ENCODE measurements at regions not wholly inside any gene's neighbourhood (a gene's known extent, or its start where the extent isn't known, plus 50 kb on each side); places are given as distances from the start of the nearest gene placed in this dataset.

DNA sequence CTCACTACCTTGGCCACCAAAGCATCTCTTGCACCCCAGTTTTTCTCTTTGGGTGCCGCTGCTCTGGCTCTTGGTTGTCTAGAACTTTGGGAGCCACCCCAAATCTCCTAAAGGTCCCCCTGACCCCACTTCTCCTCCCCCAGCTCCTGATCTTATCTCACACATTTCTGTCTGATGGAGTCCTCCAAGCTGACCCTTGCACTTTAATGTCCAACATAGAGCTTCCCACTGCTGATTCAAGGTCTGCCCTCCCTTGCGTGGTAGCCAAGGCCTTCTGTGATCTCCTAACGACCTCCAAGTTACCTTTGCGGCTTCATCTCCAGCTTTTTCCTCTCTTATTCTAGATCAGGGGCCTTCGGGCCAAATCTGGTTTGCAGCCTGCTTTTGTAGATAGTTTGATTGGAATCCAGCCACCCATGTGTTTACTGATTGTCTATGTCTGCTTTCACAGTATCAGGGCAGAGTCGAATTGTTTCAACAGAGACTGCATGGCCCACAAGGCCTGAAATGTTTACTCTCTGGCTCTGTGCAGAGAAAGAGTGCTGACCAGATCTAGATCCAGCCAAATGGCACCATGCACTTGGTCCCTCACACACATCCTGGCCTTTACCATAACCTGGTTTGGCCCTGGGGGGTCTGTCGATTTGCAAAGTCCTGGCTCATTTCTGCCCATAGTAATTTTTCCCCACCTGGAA lies 168.6 kb downstream of the HAPSTR1 start:
- no peaks in the 10 kb centered on the region for H3F3A ChIP-seq (ENCODE audit: insufficient read depth, low read length)
- no peak for DNase-seq
- H3K27me3 ChIP-seq (replicated peaks; ENCODE audit: insufficient read depth, low read length), result no peaks in the 10 kb centered on the region
- H3K27ac ChIP-seq (ENCODE audit: low read length), result no peak overlapping the region
- H3K4me1 ChIP-seq (ENCODE audit: low read length), result no peaks in the 10 kb centered on the region
- no peaks in the 10 kb centered on the region for H4K20me1 ChIP-seq (ENCODE audit: insufficient read depth, low read length)
- no peak overlapping the region for H3K4me2 ChIP-seq (ENCODE audit: low read depth, low read length)
- no peaks in the 10 kb centered on the region for H3K9me2 ChIP-seq (replicated peaks; ENCODE audit: insufficient read depth, low read length)
- no peak overlapping the region for H2AFZ ChIP-seq (ENCODE audit: low read length)
- H3K36me3 ChIP-seq (replicated peaks; ENCODE audit: insufficient read depth, low read length), result no peaks in the 10 kb centered on the region
- H3K79me2 ChIP-seq (ENCODE audit: low read length), result no peaks in the 10 kb centered on the region
- H3K9ac ChIP-seq (ENCODE audit: low read length), result no peak overlapping the region
- no peaks in the 10 kb centered on the region for H3K9me3 ChIP-seq (replicated peaks; ENCODE audit: insufficient read depth, low read length)
- TF ChIP-seq EZH2 (optimal IDR thresholded peaks at IDR 0.05; ENCODE audit: low read depth, low read length), result no peak
- TF ChIP-seq, protein P1, sequence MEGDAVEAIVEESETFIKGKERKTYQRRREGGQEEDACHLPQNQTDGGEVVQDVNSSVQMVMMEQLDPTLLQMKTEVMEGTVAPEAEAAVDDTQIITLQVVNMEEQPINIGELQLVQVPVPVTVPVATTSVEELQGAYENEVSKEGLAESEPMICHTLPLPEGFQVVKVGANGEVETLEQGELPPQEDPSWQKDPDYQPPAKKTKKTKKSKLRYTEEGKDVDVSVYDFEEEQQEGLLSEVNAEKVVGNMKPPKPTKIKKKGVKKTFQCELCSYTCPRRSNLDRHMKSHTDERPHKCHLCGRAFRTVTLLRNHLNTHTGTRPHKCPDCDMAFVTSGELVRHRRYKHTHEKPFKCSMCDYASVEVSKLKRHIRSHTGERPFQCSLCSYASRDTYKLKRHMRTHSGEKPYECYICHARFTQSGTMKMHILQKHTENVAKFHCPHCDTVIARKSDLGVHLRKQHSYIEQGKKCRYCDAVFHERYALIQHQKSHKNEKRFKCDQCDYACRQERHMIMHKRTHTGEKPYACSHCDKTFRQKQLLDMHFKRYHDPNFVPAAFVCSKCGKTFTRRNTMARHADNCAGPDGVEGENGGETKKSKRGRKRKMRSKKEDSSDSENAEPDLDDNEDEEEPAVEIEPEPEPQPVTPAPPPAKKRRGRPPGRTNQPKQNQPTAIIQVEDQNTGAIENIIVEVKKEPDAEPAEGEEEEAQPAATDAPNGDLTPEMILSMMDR (IDR thresholded peaks at IDR 0.05; ENCODE audit: low read length), result no peak
- no peak for TF ChIP-seq EZH2phosphoT487 (IDR thresholded peaks at IDR 0.05; ENCODE audit: low read length)
- no peak overlapping the region for H3K4me3 ChIP-seq (ENCODE audit: low read length)

DNA sequence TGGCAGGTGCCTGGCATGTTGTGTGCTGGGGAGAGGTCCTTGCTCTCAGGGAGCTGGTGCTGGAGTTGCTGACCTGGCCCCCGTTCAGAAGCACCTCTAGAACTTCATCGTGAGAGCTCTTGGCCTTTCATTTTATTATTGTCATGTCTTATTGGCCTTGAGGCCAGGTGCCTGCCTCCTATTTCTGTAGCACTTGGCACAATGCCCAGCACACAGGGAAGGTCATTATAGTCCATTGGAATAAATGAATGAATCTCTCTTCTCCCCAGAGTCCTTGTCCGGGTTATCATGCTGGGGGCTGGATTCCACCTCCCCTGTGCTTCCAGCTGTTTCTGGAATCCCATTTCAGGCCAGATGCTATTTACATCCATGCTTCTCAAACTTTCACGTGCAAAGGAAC lies 169.2 kb downstream of the HAPSTR1 start:
- Histone ChIP-seq H3K9me3 (replicated peaks; ENCODE audit: insufficient read depth, low read length) (no peaks in the 10 kb centered on the region), H4K20me1 (ENCODE audit: insufficient read depth, low read length) (no peaks in the 10 kb centered on the region), H3K4me1 (ENCODE audit: low read length) (no peaks in the 10 kb centered on the region), H3K36me3 (replicated peaks; ENCODE audit: insufficient read depth, low read length) (no peaks in the 10 kb centered on the region), H3K27me3 (replicated peaks; ENCODE audit: insufficient read depth, low read length) (no peaks in the 10 kb centered on the region), H3K79me2 (ENCODE audit: low read length) (no peaks in the 10 kb centered on the region), H3K4me3 (ENCODE audit: low read length) (no peak overlapping the region), H3K4me2 (ENCODE audit: low read depth, low read length) (no peak overlapping the region), H3F3A (ENCODE audit: insufficient read depth, low read length) (no peaks in the 10 kb centered on the region), H3K9ac (ENCODE audit: low read length) (no peak overlapping the region), H2AFZ (ENCODE audit: low read length) (no peak overlapping the region), H3K9me2 (replicated peaks; ENCODE audit: insufficient read depth, low read length) (no peaks in the 10 kb centered on the region), H3K27ac (ENCODE audit: low read length) (no peak overlapping the region)
- DNase-seq, result no peak
- TF ChIP-seq EZH2 (optimal IDR thresholded peaks at IDR 0.05; ENCODE audit: low read depth, low read length) (no peak), EZH2phosphoT487 (IDR thresholded peaks at IDR 0.05; ENCODE audit: low read length) (no peak)
- TF ChIP-seq, protein P1 (IDR thresholded peaks at IDR 0.05; ENCODE audit: low read length), result no peak

DNA sequence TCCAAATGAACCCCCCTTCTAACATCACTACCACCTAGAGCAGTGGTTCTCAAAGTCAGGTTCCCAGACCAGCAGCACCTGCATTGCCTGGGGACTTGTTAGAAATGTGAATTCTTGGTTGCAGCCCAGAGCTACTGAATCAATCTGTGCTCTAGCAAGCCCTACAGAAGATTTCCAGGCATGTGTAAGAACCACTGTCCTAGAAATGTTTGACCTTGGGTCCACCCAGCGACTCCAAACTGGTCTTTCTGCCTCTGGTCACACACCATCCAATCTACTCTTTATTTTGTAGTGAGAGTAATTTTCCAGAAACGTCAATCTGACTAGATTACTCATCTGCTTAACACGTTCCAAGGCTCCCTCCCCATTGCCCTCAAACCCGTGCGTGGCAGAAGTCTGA lies 169.9 kb downstream of the HAPSTR1 start:
- no peaks in the 10 kb centered on the region for H3F3A ChIP-seq (ENCODE audit: insufficient read depth, low read length)
- no peak overlapping the region for H3K27ac ChIP-seq (ENCODE audit: low read length)
- TF ChIP-seq EZH2phosphoT487 (IDR thresholded peaks at IDR 0.05; ENCODE audit: low read length) (no peak), EZH2 (optimal IDR thresholded peaks at IDR 0.05; ENCODE audit: low read depth, low read length) (no peak)
- TF ChIP-seq, protein P1 (IDR thresholded peaks at IDR 0.05; ENCODE audit: low read length), result no peak
- H4K20me1 ChIP-seq (ENCODE audit: insufficient read depth, low read length), result no peaks in the 10 kb centered on the region
- H3K4me1 ChIP-seq (ENCODE audit: low read length), result no peaks in the 10 kb centered on the region
- no peak for DNase-seq
- H3K9me2 ChIP-seq (replicated peaks; ENCODE audit: insufficient read depth, low read length), result no peaks in the 10 kb centered on the region
- no peaks in the 10 kb centered on the region for H3K9me3 ChIP-seq (replicated peaks; ENCODE audit: insufficient read depth, low read length)
- no peak overlapping the region for H3K4me2 ChIP-seq (ENCODE audit: low read depth, low read length)
- no peak overlapping the region for H2AFZ ChIP-seq (ENCODE audit: low read length)
- no peak overlapping the region for H3K4me3 ChIP-seq (ENCODE audit: low read length)
- H3K27me3 ChIP-seq (replicated peaks; ENCODE audit: insufficient read depth, low read length), result no peaks in the 10 kb centered on the region
- H3K36me3 ChIP-seq (replicated peaks; ENCODE audit: insufficient read depth, low read length), result no peaks in the 10 kb centered on the region
- H3K79me2 ChIP-seq (ENCODE audit: low read length), result no peaks in the 10 kb centered on the region
- no peak overlapping the region for H3K9ac ChIP-seq (ENCODE audit: low read length)
